ENCODE measurements at regions not wholly inside any gene's neighbourhood (a gene's known extent, or its start where the extent isn't known, plus 50 kb on each side); places are given as distances from the start of the nearest gene placed in this dataset.

DNA sequence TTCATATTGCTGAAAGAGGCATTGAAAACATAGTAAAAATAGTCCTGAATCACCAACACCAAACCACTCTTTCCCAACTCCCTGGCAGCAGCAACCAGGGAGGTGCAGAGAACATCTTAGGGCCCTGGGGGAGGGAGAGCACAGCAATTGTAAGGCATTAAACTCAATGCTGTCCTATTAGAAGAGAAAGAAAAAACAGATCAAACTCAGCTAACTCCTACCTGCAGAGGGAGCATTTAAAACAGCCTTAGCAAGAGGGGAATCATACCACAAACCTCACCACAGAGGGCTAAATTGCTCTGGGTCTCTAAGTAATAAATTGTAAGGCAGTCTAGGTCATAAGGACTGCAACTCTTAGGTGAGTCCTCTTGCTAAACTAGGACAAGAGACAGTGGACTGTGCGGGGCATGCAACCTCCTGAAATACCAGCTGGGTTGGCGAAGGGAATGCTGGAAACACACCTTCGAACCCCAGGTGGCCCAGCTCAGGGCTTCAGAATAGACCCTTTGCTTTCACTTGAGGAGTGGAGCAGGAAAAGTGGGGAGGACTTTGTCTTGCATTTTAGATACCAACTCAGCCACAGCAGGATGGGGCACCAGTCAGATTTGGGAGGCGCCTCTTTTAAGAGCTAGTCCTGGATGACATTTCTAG lies 697.1 kb upstream of the FAT3 start:
- ChIA-PET CTCF (no interaction called here), POLR2A (no interaction called here)
- H3K4me1 ChIP-seq (ENCODE audit: control insufficient read depth, insufficient read depth, low read length): no peaks in the 10 kb centered on the region
- H3K4me3 ChIP-seq (ENCODE audit: low read depth, low read length): no peak overlapping the region
- TF ChIP-seq ZNF223 (tag by site-specific recombination; IDR thresholded peaks at IDR 0.05): no peak
- no peak for TF ChIP-seq ZNF621 (tag by site-specific recombination; IDR thresholded peaks at IDR 0.05)
- no peak for TF ChIP-seq BCL11B (tag by site-specific recombination; IDR thresholded peaks at IDR 0.05; ENCODE audit: low read depth)
- TF ChIP-seq ZNF776 (tag by site-specific recombination; IDR thresholded peaks at IDR 0.05; ENCODE audit: borderline replicate concordance): no peak
- no peak for TF ChIP-seq ZNF747 (tag by site-specific recombination; IDR thresholded peaks at IDR 0.05)
- TF ChIP-seq ZNF654 (tag by site-specific recombination; IDR thresholded peaks at IDR 0.05; ENCODE audit: low read depth): no peak
- TF ChIP-seq ZNF530 (tag by site-specific recombination; IDR thresholded peaks at IDR 0.05; ENCODE audit: low read depth): no peak
- TF ChIP-seq HOXA7 (CRISPR knock-in tag; IDR thresholded peaks at IDR 0.05; ENCODE audit: borderline replicate concordance): no peak
- TF ChIP-seq, protein P1, sequence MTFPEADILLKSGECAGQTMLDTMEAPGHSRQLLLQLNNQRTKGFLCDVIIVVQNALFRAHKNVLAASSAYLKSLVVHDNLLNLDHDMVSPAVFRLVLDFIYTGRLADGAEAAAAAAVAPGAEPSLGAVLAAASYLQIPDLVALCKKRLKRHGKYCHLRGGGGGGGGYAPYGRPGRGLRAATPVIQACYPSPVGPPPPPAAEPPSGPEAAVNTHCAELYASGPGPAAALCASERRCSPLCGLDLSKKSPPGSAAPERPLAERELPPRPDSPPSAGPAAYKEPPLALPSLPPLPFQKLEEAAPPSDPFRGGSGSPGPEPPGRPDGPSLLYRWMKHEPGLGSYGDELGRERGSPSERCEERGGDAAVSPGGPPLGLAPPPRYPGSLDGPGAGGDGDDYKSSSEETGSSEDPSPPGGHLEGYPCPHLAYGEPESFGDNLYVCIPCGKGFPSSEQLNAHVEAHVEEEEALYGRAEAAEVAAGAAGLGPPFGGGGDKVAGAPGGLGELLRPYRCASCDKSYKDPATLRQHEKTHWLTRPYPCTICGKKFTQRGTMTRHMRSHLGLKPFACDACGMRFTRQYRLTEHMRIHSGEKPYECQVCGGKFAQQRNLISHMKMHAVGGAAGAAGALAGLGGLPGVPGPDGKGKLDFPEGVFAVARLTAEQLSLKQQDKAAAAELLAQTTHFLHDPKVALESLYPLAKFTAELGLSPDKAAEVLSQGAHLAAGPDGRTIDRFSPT (tag by site-specific recombination; IDR thresholded peaks at IDR 0.05): no peak
- TF ChIP-seq ZNF664 (tag by site-specific recombination; IDR thresholded peaks at IDR 0.05): no peak
- TF ChIP-seq, protein P2, sequence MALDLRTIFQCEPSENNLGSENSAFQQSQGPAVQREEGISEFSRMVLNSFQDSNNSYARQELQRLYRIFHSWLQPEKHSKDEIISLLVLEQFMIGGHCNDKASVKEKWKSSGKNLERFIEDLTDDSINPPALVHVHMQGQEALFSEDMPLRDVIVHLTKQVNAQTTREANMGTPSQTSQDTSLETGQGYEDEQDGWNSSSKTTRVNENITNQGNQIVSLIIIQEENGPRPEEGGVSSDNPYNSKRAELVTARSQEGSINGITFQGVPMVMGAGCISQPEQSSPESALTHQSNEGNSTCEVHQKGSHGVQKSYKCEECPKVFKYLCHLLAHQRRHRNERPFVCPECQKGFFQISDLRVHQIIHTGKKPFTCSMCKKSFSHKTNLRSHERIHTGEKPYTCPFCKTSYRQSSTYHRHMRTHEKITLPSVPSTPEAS (tag by site-specific recombination; IDR thresholded peaks at IDR 0.05): no peak
- no peak for TF ChIP-seq ZNF10 (tag by site-specific recombination; IDR thresholded peaks at IDR 0.05)
- TF ChIP-seq, protein P3, sequence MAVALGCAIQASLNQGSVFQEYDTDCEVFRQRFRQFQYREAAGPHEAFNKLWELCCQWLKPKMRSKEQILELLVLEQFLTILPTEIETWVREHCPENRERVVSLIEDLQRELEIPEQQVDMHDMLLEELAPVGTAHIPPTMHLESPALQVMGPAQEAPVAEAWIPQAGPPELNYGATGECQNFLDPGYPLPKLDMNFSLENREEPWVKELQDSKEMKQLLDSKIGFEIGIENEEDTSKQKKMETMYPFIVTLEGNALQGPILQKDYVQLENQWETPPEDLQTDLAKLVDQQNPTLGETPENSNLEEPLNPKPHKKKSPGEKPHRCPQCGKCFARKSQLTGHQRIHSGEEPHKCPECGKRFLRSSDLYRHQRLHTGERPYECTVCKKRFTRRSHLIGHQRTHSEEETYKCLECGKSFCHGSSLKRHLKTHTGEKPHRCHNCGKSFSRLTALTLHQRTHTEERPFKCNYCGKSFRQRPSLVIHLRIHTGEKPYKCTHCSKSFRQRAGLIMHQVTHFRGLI (tag by site-specific recombination; IDR thresholded peaks at IDR 0.05): no peak
- no peak for TF ChIP-seq ZBTB1 (tag by site-specific recombination; IDR thresholded peaks at IDR 0.05)
- no peaks in the 10 kb centered on the region for H3K9me3 ChIP-seq (ENCODE audit: control insufficient read depth, insufficient read depth, low read depth, low read length)
- H3K27ac ChIP-seq (ENCODE audit: extremely low read depth, low read depth, low read length): no peak overlapping the region
- no peaks in the 10 kb centered on the region for H3K36me3 ChIP-seq (ENCODE audit: control insufficient read depth in 2 of 2, insufficient read depth in 1 of 2, low read length in 2 of 2)

DNA sequence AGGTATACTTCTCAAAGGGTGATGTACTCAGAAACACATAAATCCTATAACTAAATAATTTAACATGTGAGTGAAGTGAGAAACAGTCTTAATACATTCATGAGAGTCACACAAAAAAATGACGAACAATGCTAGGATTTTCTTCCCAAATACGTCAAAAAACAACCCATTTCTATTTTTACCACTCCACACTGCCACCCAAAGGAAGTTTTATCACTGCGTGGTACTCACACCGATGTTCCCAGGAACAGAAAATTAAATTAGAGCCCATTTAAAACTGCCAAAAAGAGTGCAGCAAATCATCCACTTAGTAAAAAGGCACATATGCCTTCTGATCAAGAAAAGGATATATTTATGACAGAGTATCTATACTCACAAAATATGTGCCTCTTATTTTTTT lies 710.9 kb upstream of the FAT3 start:
- H3K36me3 ChIP-seq (ENCODE audit: control insufficient read depth in 2 of 2, insufficient read depth in 1 of 2, low read length in 2 of 2): no peaks in the 10 kb centered on the region
- no peak overlapping the region for H3K27ac ChIP-seq (ENCODE audit: extremely low read depth, low read depth, low read length)
- TF ChIP-seq ZNF664 (tag by site-specific recombination; IDR thresholded peaks at IDR 0.05): no peak
- no peak for TF ChIP-seq ZNF426 (tag by site-specific recombination; IDR thresholded peaks at IDR 0.05)
- no peak for TF ChIP-seq ZNF274 (IDR thresholded peaks at IDR 0.05; ENCODE audit: low read length)
- TF ChIP-seq ZNF274 (tag by site-specific recombination; IDR thresholded peaks at IDR 0.05; ENCODE audit: borderline replicate concordance): no peak
- TF ChIP-seq GFI1B (tag by site-specific recombination; IDR thresholded peaks at IDR 0.05): no peak
- no peak for TF ChIP-seq SETDB1 (IDR thresholded peaks at IDR 0.05; ENCODE audit: insufficient read length, low read length)
- TF ChIP-seq ZNF585B (tag by site-specific recombination; IDR thresholded peaks at IDR 0.05): no peak
- no peak for TF ChIP-seq ZNF157 (tag by site-specific recombination; IDR thresholded peaks at IDR 0.05)
- TF ChIP-seq KLF1 (tag by site-specific recombination; IDR thresholded peaks at IDR 0.05): no peak
- no peak for TF ChIP-seq IKZF3 (tag by site-specific recombination; IDR thresholded peaks at IDR 0.05)
- TF ChIP-seq ZNF530 (tag by site-specific recombination; IDR thresholded peaks at IDR 0.05; ENCODE audit: low read depth): no peak
- TF ChIP-seq ZNF701 (tag by site-specific recombination; IDR thresholded peaks at IDR 0.05): no peak
- no peak for TF ChIP-seq ZNF792 (tag by site-specific recombination; IDR thresholded peaks at IDR 0.05)
- TF ChIP-seq ZNF202 (tag by site-specific recombination; IDR thresholded peaks at IDR 0.05; ENCODE audit: borderline replicate concordance): no peak
- no peak for TF ChIP-seq ZFHX2 (tag by site-specific recombination; conservative IDR thresholded peaks at IDR 0.05)
- TF ChIP-seq ZBTB20 (tag by site-specific recombination; IDR thresholded peaks at IDR 0.05): no peak
- H3K4me1 ChIP-seq (ENCODE audit: control insufficient read depth, insufficient read depth, low read length): no peaks in the 10 kb centered on the region
- CTCF ChIA-PET: interaction anchor here (0.7 to 0.8 kb wide), 3 partner anchors 9 to 387 kb away, joined by 3 read pairs; no protein-coding TSS in a partner anchor
- POLR2A ChIA-PET: no interaction called here
- no peak overlapping the region for H3K4me3 ChIP-seq (ENCODE audit: low read depth, low read length)
- H3K9me3 ChIP-seq (ENCODE audit: control insufficient read depth, insufficient read depth, low read depth, low read length): no peaks in the 10 kb centered on the region
